ENCODE measurements at regions not wholly inside any gene's neighbourhood (a gene's known extent, or its start where the extent isn't known, plus 50 kb on each side); places are given as distances from the start of the nearest gene placed in this dataset.

GRCh38 chr16:51657848-51658247 is 506.8 kb upstream of the SALL1 start:
- Histone ChIP-seq H3K36me3 (ENCODE audit: insufficient read depth in 1 of 2, low read depth in 1 of 2) (no peaks in the 10 kb centered on the region), H3K9me3 (no peaks in the 10 kb centered on the region), H3K27me3 (ENCODE audit: insufficient read depth in 3 of 3, low read length in 2 of 3) (no peaks in the 10 kb centered on the region), H3K4me3 (no peak overlapping the region), H3K27ac (no peak overlapping the region), H3K4me1 (no peaks in the 10 kb centered on the region)
- DNase-seq (no peak), ATAC-seq (no peak)
- TF ChIP-seq, protein P1, sequence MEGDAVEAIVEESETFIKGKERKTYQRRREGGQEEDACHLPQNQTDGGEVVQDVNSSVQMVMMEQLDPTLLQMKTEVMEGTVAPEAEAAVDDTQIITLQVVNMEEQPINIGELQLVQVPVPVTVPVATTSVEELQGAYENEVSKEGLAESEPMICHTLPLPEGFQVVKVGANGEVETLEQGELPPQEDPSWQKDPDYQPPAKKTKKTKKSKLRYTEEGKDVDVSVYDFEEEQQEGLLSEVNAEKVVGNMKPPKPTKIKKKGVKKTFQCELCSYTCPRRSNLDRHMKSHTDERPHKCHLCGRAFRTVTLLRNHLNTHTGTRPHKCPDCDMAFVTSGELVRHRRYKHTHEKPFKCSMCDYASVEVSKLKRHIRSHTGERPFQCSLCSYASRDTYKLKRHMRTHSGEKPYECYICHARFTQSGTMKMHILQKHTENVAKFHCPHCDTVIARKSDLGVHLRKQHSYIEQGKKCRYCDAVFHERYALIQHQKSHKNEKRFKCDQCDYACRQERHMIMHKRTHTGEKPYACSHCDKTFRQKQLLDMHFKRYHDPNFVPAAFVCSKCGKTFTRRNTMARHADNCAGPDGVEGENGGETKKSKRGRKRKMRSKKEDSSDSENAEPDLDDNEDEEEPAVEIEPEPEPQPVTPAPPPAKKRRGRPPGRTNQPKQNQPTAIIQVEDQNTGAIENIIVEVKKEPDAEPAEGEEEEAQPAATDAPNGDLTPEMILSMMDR (IDR thresholded peaks at IDR 0.05): no peak
- 24 to 30% (median 30%) methylated on average over 4 of the region's 4 CpGs for WGBS, 3 donors
- intact Hi-C loops (cut with DNase I): no loop called here

GRCh38 chr16:51655249-51655648 is 504.2 kb upstream of the SALL1 start:
- Histone ChIP-seq H3K4me1 (no peaks in the 10 kb centered on the region), H3K36me3 (ENCODE audit: insufficient read depth in 1 of 2, low read depth in 1 of 2) (no peaks in the 10 kb centered on the region), H3K27me3 (ENCODE audit: insufficient read depth in 3 of 3, low read length in 2 of 3) (no peaks in the 10 kb centered on the region), H3K9me3 (no peaks in the 10 kb centered on the region), H3K4me3 (no peak overlapping the region), H3K27ac (no peak overlapping the region)
- 46 to 56% (median 51%) methylated on average over 2 of the region's 2 CpGs for WGBS, 3 donors
- ATAC-seq (no peak), DNase-seq (no peak)
- intact Hi-C loops (cut with DNase I): no loop called here
- TF ChIP-seq, protein P1 (IDR thresholded peaks at IDR 0.05): no peak

DNA sequence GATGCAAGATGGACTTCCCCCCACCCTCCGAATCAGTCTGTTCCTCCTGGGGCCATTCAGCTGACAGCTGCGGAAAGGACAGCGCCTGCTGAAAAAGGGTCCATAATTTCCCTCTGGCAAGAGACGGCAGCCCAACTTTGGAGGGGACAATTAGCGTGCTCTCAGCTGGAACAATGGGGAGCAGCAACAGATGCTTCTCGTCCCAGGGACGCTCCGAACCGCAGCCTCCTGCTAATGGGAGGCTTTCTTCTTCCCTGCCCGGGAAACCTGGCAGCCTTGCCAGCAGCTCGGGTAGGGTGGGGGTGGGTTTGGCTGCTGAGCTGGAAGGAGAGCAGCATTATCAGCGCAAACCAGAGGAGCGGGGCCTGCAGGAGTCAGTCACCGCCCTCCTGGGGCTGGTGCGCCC is 500.0 kb upstream of the SALL1 start:
- TF ChIP-seq, protein P1 (IDR thresholded peaks at IDR 0.05): no peak
- WGBS, 3 donors: 8 to 11% (median 10%) methylated on average over 13 to 15 of the region's 15 CpGs
- intact Hi-C loops (cut with DNase I): no loop called here
- DNase-seq: no peak
- Histone ChIP-seq H3K36me3 (ENCODE audit: insufficient read depth in 1 of 2, low read depth in 1 of 2) (no peaks in the 10 kb centered on the region), H3K27ac (no peak overlapping the region), H3K27me3 (ENCODE audit: insufficient read depth in 3 of 3, low read length in 2 of 3) (no peaks in the 10 kb centered on the region), H3K4me1 (no peaks in the 10 kb centered on the region), H3K4me3 (no peak overlapping the region), H3K9me3 (peaks cover 6% of the 10 kb centered on the region)
- ATAC-seq: no peak

DNA sequence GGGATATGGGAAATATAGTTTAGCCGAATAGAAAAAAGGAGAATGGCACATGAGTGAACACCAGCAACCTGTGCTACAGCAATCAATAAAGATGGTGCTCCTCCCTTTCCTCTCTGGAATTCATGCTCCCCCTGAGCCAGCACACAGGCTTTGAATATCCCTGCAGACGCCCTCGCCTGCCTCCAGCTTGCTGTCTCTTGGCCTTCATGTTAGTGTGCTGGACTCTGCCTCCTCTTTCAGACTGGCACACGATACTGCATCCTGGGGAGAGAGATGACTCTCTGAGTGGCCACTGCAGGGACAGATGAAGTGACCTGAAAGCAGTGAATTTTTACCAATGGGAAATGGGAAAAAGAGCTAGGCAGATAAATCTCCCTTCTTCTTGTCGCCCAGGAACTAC is 498.6 kb upstream of the SALL1 start:
- DNase-seq (no peak), ATAC-seq (no peak)
- Histone ChIP-seq H3K27ac (no peak overlapping the region), H3K4me1 (no peaks in the 10 kb centered on the region), H3K4me3 (no peak overlapping the region), H3K9me3 (peaks cover 6% of the 10 kb centered on the region), H3K27me3 (ENCODE audit: insufficient read depth in 3 of 3, low read length in 2 of 3) (no peaks in the 10 kb centered on the region), H3K36me3 (ENCODE audit: insufficient read depth in 1 of 2, low read depth in 1 of 2) (no peaks in the 10 kb centered on the region)
- intact Hi-C loops (cut with DNase I): no loop called here
- WGBS, 3 donors: 62 to 73% (median 63%) methylated on average over 5 of the region's 5 CpGs
- TF ChIP-seq, protein P1 (IDR thresholded peaks at IDR 0.05): no peak

DNA sequence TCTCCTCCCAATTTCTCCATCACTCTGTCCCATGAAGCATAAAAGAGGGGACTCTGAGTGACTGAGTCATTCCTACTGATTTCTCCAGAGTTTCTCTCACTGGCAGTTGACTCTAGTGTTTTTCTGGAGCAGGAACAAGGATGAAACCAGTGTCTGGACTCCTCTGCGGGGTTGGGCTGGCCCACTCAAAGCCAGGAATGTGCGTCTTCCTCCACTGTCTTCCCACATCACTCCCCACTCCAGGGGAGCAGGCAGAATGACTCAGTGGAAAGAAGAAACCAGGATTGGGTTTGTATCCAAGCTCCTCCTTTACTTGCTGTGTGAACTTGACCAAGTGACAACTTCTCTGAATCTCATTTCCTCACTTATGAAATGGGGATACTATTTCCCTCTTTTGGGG is 497.5 kb upstream of the SALL1 start:
- WGBS, 3 donors: 71 to 80% (median 74%) methylated on average over 2 of the region's 2 CpGs
- intact Hi-C loops (cut with DNase I): no loop called here
- Histone ChIP-seq H3K27ac (no peak overlapping the region), H3K4me3 (no peak overlapping the region), H3K36me3 (ENCODE audit: insufficient read depth in 1 of 2, low read depth in 1 of 2) (no peaks in the 10 kb centered on the region), H3K9me3 (peaks cover 6% of the 10 kb centered on the region), H3K4me1 (no peaks in the 10 kb centered on the region), H3K27me3 (ENCODE audit: insufficient read depth in 3 of 3, low read length in 2 of 3) (no peaks in the 10 kb centered on the region)
- no peak for DNase-seq
- no peak for ATAC-seq
- TF ChIP-seq, protein P1 (IDR thresholded peaks at IDR 0.05): no peak

Data from psoas muscle (tissue), 7 donors.